ENCODE measurements at regions not wholly inside any gene's neighbourhood (a gene's known extent, or its start where the extent isn't known, plus 50 kb on each side); places are given as distances from the start of the nearest gene placed in this dataset.

GRCh38 chr10:131424053-131424452 lies 112.5 kb upstream of the TCERG1L start:
- Histone ChIP-seq H3K4me3 (no peak overlapping the region), H3K27ac (no peak overlapping the region)

GRCh38 chr10:131424836-131425491 lies 113.4 kb upstream of the TCERG1L start:
- Histone ChIP-seq H3K27ac (no peak overlapping the region), H3K4me3 (no peak overlapping the region)

- no peak overlapping the region for H3K27ac ChIP-seq
- H3K4me3 ChIP-seq: no peak overlapping the region
These were observed 114.4 kb upstream of the TCERG1L start for GRCh38 chr10:131425752-131426533.

- H3K27ac ChIP-seq: no peak overlapping the region
- no peak overlapping the region for H3K4me3 ChIP-seq
These were observed 115.0 kb upstream of the TCERG1L start for GRCh38 chr10:131426534-131426898.

GRCh38 chr10:131427281-131427680 lies 115.8 kb upstream of the TCERG1L start:
- Histone ChIP-seq H3K4me3 (no peak overlapping the region), H3K27ac (no peak overlapping the region)

GRCh38 chr10:131427901-131428300 lies 116.4 kb upstream of the TCERG1L start:
- H3K27ac ChIP-seq: no peak overlapping the region

GRCh38 chr10:131429141-131429540 lies 117.6 kb upstream of the TCERG1L start:
- Histone ChIP-seq H3K4me3 (no peak overlapping the region), H3K27ac (no peak overlapping the region)

More at GRCh38 chr10:131427901-131428300, 116.4 kb upstream of the TCERG1L start:
- no peak overlapping the region for H3K4me3 ChIP-seq

GRCh38 chr10:131429942-131430341 lies 118.4 kb upstream of the TCERG1L start:
- no peak overlapping the region for H3K4me3 ChIP-seq
- no peak overlapping the region for H3K27ac ChIP-seq

- H3K27ac ChIP-seq: no peak overlapping the region
- no peak overlapping the region for H3K4me3 ChIP-seq
These were observed 119.3 kb upstream of the TCERG1L start for GRCh38 chr10:131430716-131431412.

- H3K4me3 ChIP-seq: no peak overlapping the region
- no peak overlapping the region for H3K27ac ChIP-seq
These were observed 120.0 kb upstream of the TCERG1L start for GRCh38 chr10:131431533-131431932.

- H3K27ac ChIP-seq: no peak overlapping the region
These were observed 120.6 kb upstream of the TCERG1L start for GRCh38 chr10:131431978-131432690.

GRCh38 chr10:131433568-131433967 lies 122.0 kb upstream of the TCERG1L start:
- H3K27ac ChIP-seq: no peak overlapping the region
- H3K4me3 ChIP-seq: no peak overlapping the region

More at GRCh38 chr10:131431978-131432690, 120.6 kb upstream of the TCERG1L start:
- H3K4me3 ChIP-seq: no peak overlapping the region

GRCh38 chr10:131435232-131435631 lies 123.7 kb upstream of the TCERG1L start:
- Histone ChIP-seq H3K27ac (no peak overlapping the region), H3K4me3 (no peak overlapping the region)

GRCh38 chr10:131435760-131436457 lies 124.4 kb upstream of the TCERG1L start:
- Histone ChIP-seq H3K27ac (no peak overlapping the region), H3K4me3 (no peak overlapping the region)

- Histone ChIP-seq H3K4me3 (no peak overlapping the region), H3K27ac (no peak overlapping the region)
These were observed 124.9 kb upstream of the TCERG1L start for GRCh38 chr10:131436458-131436857.

GRCh38 chr10:131437556-131438475 lies 126.3 kb upstream of the TCERG1L start:
- H3K27ac ChIP-seq: no peak overlapping the region
- H3K4me3 ChIP-seq: no peak overlapping the region

GRCh38 chr10:131438665-131439064 lies 127.1 kb upstream of the TCERG1L start:
- no peak overlapping the region for H3K27ac ChIP-seq
- H3K4me3 ChIP-seq: no peak overlapping the region

GRCh38 chr10:131439705-131440104 lies 128.2 kb upstream of the TCERG1L start:
- H3K4me3 ChIP-seq: no peak overlapping the region
- no peak overlapping the region for H3K27ac ChIP-seq
